ENCODE measurements at regions not wholly inside any gene's neighbourhood (a gene's known extent, or its start where the extent isn't known, plus 50 kb on each side); places are given as distances from the start of the nearest gene placed in this dataset.

DNA sequence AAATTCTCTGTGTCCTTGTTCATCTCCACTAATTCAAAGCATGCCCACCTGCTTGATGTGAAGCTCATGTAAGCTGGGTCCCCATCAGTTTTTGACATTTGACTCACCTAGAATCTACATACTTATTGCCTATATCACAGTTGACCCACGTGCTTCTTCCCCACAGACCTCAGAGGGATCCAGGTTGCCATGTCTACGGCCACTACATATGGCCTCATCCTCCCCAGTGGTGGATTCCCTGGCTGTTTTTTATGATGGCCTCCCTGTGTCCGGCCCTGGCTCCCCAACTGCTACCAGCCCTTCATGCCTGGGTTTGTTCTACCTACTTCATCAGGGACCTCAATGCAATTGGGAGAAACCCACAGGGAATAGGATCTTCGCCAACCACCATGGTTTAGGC is 187.4 kb upstream of the GDF10 start:
- no peak for TF ChIP-seq EZH2 (IDR thresholded peaks at IDR 0.05)
- TF ChIP-seq POLR2AphosphoS5 (IDR thresholded peaks at IDR 0.05; ENCODE audit: borderline replicate concordance, low read depth, low read length) = no peak
- TF ChIP-seq FOXP2 (optimal IDR thresholded peaks at IDR 0.05; ENCODE audit: control extremely low read depth, extremely low read length, insufficient read depth) = no peak

Measured in SK-N-MC (cell line).